B cell (primary cell): ENCODE measurements at regions not wholly inside any gene's neighbourhood (a gene's known extent, or its start where the extent isn't known, plus 50 kb on each side); places are given as distances from the start of the nearest gene placed in this dataset.

Experiments
- CTCF ChIP-seq: fragments of 200-600 bp; IDR thresholded peaks from one replicate; pipeline ENCODE4 v1.8.0; 2022; ENCODE audit warnings: antibody characterized with exemption, mild to moderate bottlenecking
- EZH2 ChIP-seq: IDR thresholded peaks from 2 replicates; pipeline ENCODE4 v1.6.1; 2012; ENCODE audit warnings: borderline replicate concordance, low read depth, mild to moderate bottlenecking, moderate library complexity, low read length; ENCODE audit not compliant: insufficient read depth, poor library complexity, severe bottlenecking

- TF ChIP-seq CTCF (no peak), EZH2 (no peak)
Measured at GRCh38 chr2:129821445-129821844, 158.0 kb upstream of the RAB6C start.
